Liver (tissue), 3 donors: ENCODE measurements at regions not wholly inside any gene's neighbourhood (a gene's known extent, or its start where the extent isn't known, plus 50 kb on each side); places are given as distances from the start of the nearest gene placed in this dataset.

Source experiments
- ATF3 ChIP-seq: IDR thresholded peaks from 2 replicates; pipeline ENCODE4 v1.6.1; 2016; ENCODE audit warnings: antibody characterized with exemption
- CTCF ChIP-seq: fragments of 150-350 bp; IDR thresholded peaks from 2 replicates; pipeline ENCODE4 v1.5.1; 2017; ENCODE audit warnings: improper control_type of control experiment, low read depth, low read length; ENCODE audit not compliant: missing input control
- HNF4A ChIP-seq, 2 donors: conservative IDR thresholded peaks; 2 replicates each; pipeline ENCODE4 v1.6.1; 2016; ENCODE audit warnings: antibody characterized with exemption in 2 of 2, mild to moderate bottlenecking in 2 of 2
- donor health status: healthy.
- donor health status: healthy.

GRCh38 chr2:219916281-219916680 lies 288.9 kb downstream of the SLC4A3 start:
- TF ChIP-seq CTCF (no peak), HNF4A (conservative IDR thresholded peaks at IDR 0.05) (no peak), ATF3 (no peak)
